Smooth muscle cell (in vitro differentiated cells): ENCODE measurements at regions not wholly inside any gene's neighbourhood (a gene's known extent, or its start where the extent isn't known, plus 50 kb on each side); places are given as distances from the start of the nearest gene placed in this dataset.

ENCODE experiments used
- DNase-seq: peaks from one replicate; lab custom pipeline; 2025; ENCODE audit not compliant: unreplicated experiment; lab: John Stamatoyannopoulos, UW
- H2AFZ ChIP-seq: fragments of 200-600 bp; sonication (generic); 2 replicates; pipeline ENCODE4 v1.6.0; 2016; ENCODE audit warnings: antibody characterized with exemption, low read depth, mild to moderate bottlenecking
- H3F3A ChIP-seq: fragments of 200-600 bp; sonication (generic); 2 replicates; pipeline ENCODE4 v1.6.0; 2017; ENCODE audit warnings: antibody characterized with exemption, low read depth
- H3K27ac ChIP-seq: fragments of 200-600 bp; sonication (generic); 2 replicates; pipeline ENCODE4 v1.5.1; 2016; ENCODE audit warnings: low read depth, mild to moderate bottlenecking
- H3K27me3 ChIP-seq: fragments of 200-600 bp; sonication (generic); 2 replicates; pipeline ENCODE4 v1.6.1; 2016; ENCODE audit warnings: low read depth, mild to moderate bottlenecking
- H3K36me3 ChIP-seq: fragments of 200-600 bp; sonication (generic); 2 replicates; pipeline ENCODE4 v1.5.1; 2016; ENCODE audit warnings: low read depth
- H3K4me1 ChIP-seq: fragments of 200-600 bp; sonication (generic); 2 replicates; pipeline ENCODE4 v1.5.1; 2016; ENCODE audit warnings: low read depth
- H3K4me2 ChIP-seq: fragments of 200-600 bp; sonication (generic); 2 replicates; pipeline ENCODE4 v1.6.0; 2016; ENCODE audit warnings: mild to moderate bottlenecking
- H3K4me3 ChIP-seq: fragments of 200-600 bp; sonication (generic); 2 replicates; pipeline ENCODE4 v1.5.1; 2016; ENCODE audit warnings: mild to moderate bottlenecking
- H3K79me2 ChIP-seq: fragments of 200-600 bp; sonication (generic); 2 replicates; pipeline ENCODE4 v1.6.0; 2016; ENCODE audit warnings: low read depth, mild to moderate bottlenecking
- H3K9ac ChIP-seq: fragments of 200-600 bp; sonication (generic); 2 replicates; pipeline ENCODE4 v1.6.0; 2016; ENCODE audit warnings: low read depth
- H3K9me3 ChIP-seq: fragments of 200-600 bp; sonication (generic); replicated peaks from 2 replicates; pipeline ENCODE4 v1.5.1; 2016; ENCODE audit warnings: low read depth
- H4K20me1 ChIP-seq: fragments of 200-600 bp; sonication (generic); 2 replicates; pipeline ENCODE4 v1.6.0; 2016; ENCODE audit warnings: low read depth
- WGBS: methylation state at CpG from one replicate; pipeline ENCODE4 v1.1.7; 2016; ENCODE audit warnings: low lambda C conversion rate; 5-methylcytosine and 5-hydroxymethylcytosine counted together
- TF ChIP-seq, protein P1 (sequence below): fragments of 200-600 bp; sonication (generic); IDR thresholded peaks from 2 replicates; pipeline ENCODE4 v1.5.1; 2017; ENCODE audit warnings: borderline replicate concordance, mild to moderate bottlenecking, antibody characterized with exemption; ENCODE audit not compliant: insufficient read depth, poor library complexity, severe bottlenecking

GRCh38 chr17:13088666-13089065, 70.8 kb upstream of the ELAC2 start:
- Histone ChIP-seq H3K27me3 (peaks cover 36% of the 10 kb centered on the region), H2AFZ (no peak overlapping the region), H3K79me2 (no peaks in the 10 kb centered on the region), H3K36me3 (no peaks in the 10 kb centered on the region), H3K9ac (no peak overlapping the region), H3K4me3 (no peak overlapping the region), H3K27ac (no peak overlapping the region), H3K4me1 (no peaks in the 10 kb centered on the region), H3F3A (no peaks in the 10 kb centered on the region), H4K20me1 (no peaks in the 10 kb centered on the region), H3K9me3 (no peaks in the 10 kb centered on the region), H3K4me2 (no peak overlapping the region)
- 93% methylated on average over 5 of the region's 5 CpGs for WGBS
- TF ChIP-seq, protein P1, sequence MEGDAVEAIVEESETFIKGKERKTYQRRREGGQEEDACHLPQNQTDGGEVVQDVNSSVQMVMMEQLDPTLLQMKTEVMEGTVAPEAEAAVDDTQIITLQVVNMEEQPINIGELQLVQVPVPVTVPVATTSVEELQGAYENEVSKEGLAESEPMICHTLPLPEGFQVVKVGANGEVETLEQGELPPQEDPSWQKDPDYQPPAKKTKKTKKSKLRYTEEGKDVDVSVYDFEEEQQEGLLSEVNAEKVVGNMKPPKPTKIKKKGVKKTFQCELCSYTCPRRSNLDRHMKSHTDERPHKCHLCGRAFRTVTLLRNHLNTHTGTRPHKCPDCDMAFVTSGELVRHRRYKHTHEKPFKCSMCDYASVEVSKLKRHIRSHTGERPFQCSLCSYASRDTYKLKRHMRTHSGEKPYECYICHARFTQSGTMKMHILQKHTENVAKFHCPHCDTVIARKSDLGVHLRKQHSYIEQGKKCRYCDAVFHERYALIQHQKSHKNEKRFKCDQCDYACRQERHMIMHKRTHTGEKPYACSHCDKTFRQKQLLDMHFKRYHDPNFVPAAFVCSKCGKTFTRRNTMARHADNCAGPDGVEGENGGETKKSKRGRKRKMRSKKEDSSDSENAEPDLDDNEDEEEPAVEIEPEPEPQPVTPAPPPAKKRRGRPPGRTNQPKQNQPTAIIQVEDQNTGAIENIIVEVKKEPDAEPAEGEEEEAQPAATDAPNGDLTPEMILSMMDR, result no peak
- DNase-seq, result no peak

GRCh38 chr17:13087802-13088201, 70.0 kb upstream of the ELAC2 start:
- WGBS, result 94% methylated on average over 3 of the region's 3 CpGs
- H4K20me1 ChIP-seq, result no peaks in the 10 kb centered on the region
- TF ChIP-seq, protein P1, result no peak
- H3K27ac ChIP-seq, result no peak overlapping the region
- peaks cover 36% of the 10 kb centered on the region for H3K27me3 ChIP-seq
- no peak overlapping the region for H3K9ac ChIP-seq
- no peaks in the 10 kb centered on the region for H3K36me3 ChIP-seq
- H3K9me3 ChIP-seq, result no peaks in the 10 kb centered on the region
- DNase-seq, result no peak
- H3K4me1 ChIP-seq, result no peaks in the 10 kb centered on the region
- H3F3A ChIP-seq, result no peaks in the 10 kb centered on the region
- no peak overlapping the region for H3K4me2 ChIP-seq
- H2AFZ ChIP-seq, result no peak overlapping the region
- H3K79me2 ChIP-seq, result no peaks in the 10 kb centered on the region
- no peak overlapping the region for H3K4me3 ChIP-seq

GRCh38 chr17:13086142-13086769, 68.4 kb upstream of the ELAC2 start:
- Histone ChIP-seq H3K27ac (no peak overlapping the region), H3K36me3 (no peaks in the 10 kb centered on the region), H3K4me3 (no peak overlapping the region), H3K27me3 (peaks cover 32% of the 10 kb centered on the region), H3K79me2 (no peaks in the 10 kb centered on the region), H3K4me2 (no peak overlapping the region), H3K4me1 (no peaks in the 10 kb centered on the region), H4K20me1 (no peaks in the 10 kb centered on the region), H3K9me3 (no peaks in the 10 kb centered on the region), H3F3A (no peaks in the 10 kb centered on the region), H2AFZ (no peak overlapping the region), H3K9ac (no peak overlapping the region)
- DNase-seq, result no peak
- WGBS, result 85% methylated on average over 11 of the region's 11 CpGs
- TF ChIP-seq, protein P1, result no peak

- TF ChIP-seq, protein P1, result no peak
- H3K4me3 ChIP-seq, result no peak overlapping the region
Observed at GRCh38 chr17:13085578-13085977, 67.8 kb upstream of the ELAC2 start.

More at GRCh38 chr17:13085578-13085977, 67.8 kb upstream of the ELAC2 start:
- Histone ChIP-seq H3K4me1 (no peaks in the 10 kb centered on the region), H3K9ac (no peak overlapping the region), H3K4me2 (no peak overlapping the region), H3F3A (no peaks in the 10 kb centered on the region), H3K27ac (no peak overlapping the region), H3K9me3 (no peaks in the 10 kb centered on the region), H3K27me3 (peaks cover 32% of the 10 kb centered on the region), H4K20me1 (no peaks in the 10 kb centered on the region), H3K36me3 (no peaks in the 10 kb centered on the region), H3K79me2 (no peaks in the 10 kb centered on the region), H2AFZ (no peak overlapping the region)
- DNase-seq, result no peak
- WGBS, result 88% methylated on average over 2 of the region's 2 CpGs
